ENCODE measurements at regions not wholly inside any gene's neighbourhood (a gene's known extent, or its start where the extent isn't known, plus 50 kb on each side); places are given as distances from the start of the nearest gene placed in this dataset.

- DNase-seq (ENCODE audit: low spot score), result no peak
These were observed 461.5 kb upstream of the NR2F2 start for GRCh38 chr15:95868970-95869369.

- DNase-seq (ENCODE audit: low spot score), result no peak
These were observed 460.6 kb upstream of the NR2F2 start for GRCh38 chr15:95869920-95870319.

- DNase-seq (ENCODE audit: low spot score), result no peak
These were observed 458.1 kb upstream of the NR2F2 start for GRCh38 chr15:95872366-95872771.

- no peak for DNase-seq (ENCODE audit: low spot score)
These were observed 455.9 kb upstream of the NR2F2 start for GRCh38 chr15:95874637-95875036.

- DNase-seq (ENCODE audit: low spot score), result no peak
These were observed 455.3 kb upstream of the NR2F2 start for GRCh38 chr15:95875121-95875643.

GRCh38 chr15:95880031-95880570 is 450.4 kb upstream of the NR2F2 start:
- no peak for DNase-seq (ENCODE audit: low spot score)

- no peak for DNase-seq (ENCODE audit: low spot score)
These were observed 449.9 kb upstream of the NR2F2 start for GRCh38 chr15:95880630-95881029.

- DNase-seq (ENCODE audit: low spot score), result no peak
These were observed 447.4 kb upstream of the NR2F2 start for GRCh38 chr15:95883064-95883463.

- DNase-seq (ENCODE audit: low spot score), result no peak
These were observed 446.2 kb upstream of the NR2F2 start for GRCh38 chr15:95884276-95884675.

GRCh38 chr15:95887666-95888390 is 442.7 kb upstream of the NR2F2 start:
- DNase-seq (ENCODE audit: low spot score), result no peak

- no peak for DNase-seq (ENCODE audit: low spot score)
These were observed 441.7 kb upstream of the NR2F2 start for GRCh38 chr15:95888762-95889161.

GRCh38 chr15:95894407-95894956 is 436.0 kb upstream of the NR2F2 start:
- DNase-seq (ENCODE audit: low spot score), result no peak

- DNase-seq (ENCODE audit: low spot score), result no peak
These were observed 435.0 kb upstream of the NR2F2 start for GRCh38 chr15:95895508-95895907.

GRCh38 chr15:95897651-95898050 is 432.8 kb upstream of the NR2F2 start:
- no peak for DNase-seq (ENCODE audit: low spot score)

- no peak for DNase-seq (ENCODE audit: low spot score)
These were observed 431.7 kb upstream of the NR2F2 start for GRCh38 chr15:95898761-95899160.

GRCh38 chr15:95901271-95901670 is 429.2 kb upstream of the NR2F2 start:
- no peak for DNase-seq (ENCODE audit: low spot score)

- no peak for DNase-seq (ENCODE audit: low spot score)
These were observed 427.9 kb upstream of the NR2F2 start for GRCh38 chr15:95902606-95903005.

GRCh38 chr15:95903352-95903751 is 427.1 kb upstream of the NR2F2 start:
- no peak for DNase-seq (ENCODE audit: low spot score)

GRCh38 chr15:95910643-95911212 is 419.8 kb upstream of the NR2F2 start:
- DNase-seq (ENCODE audit: low spot score), result no peak

- no peak for DNase-seq (ENCODE audit: low spot score)
These were observed 418.8 kb upstream of the NR2F2 start for GRCh38 chr15:95911570-95912279.

- DNase-seq (ENCODE audit: low spot score), result no peak
These were observed 418.2 kb upstream of the NR2F2 start for GRCh38 chr15:95912280-95912625.

GRCh38 chr15:95912728-95913127 is 417.8 kb upstream of the NR2F2 start:
- no peak for DNase-seq (ENCODE audit: low spot score)

- DNase-seq (ENCODE audit: low spot score), result no peak
These were observed 413.9 kb upstream of the NR2F2 start for GRCh38 chr15:95916568-95916967.
